Stimulated activated CD8-positive, alpha-beta memory T cell treated with anti-CD3 and anti-CD28 coated beads, Interleukin-4, amount 100 ng/mL, for 4 hours (primary cell): ENCODE measurements at regions not wholly inside any gene's neighbourhood (a gene's known extent, or its start where the extent isn't known, plus 50 kb on each side); places are given as distances from the start of the nearest gene placed in this dataset.

Experiments used
- DNase-seq, 2 donors: peaks; one replicate each; pipeline ENCODE4 v3.0.0-alpha.2; 2020; ENCODE audit warnings: low read depth in 2 of 2, low spot score in 1 of 2

GRCh38 chr18:70468861-70469547 lies 180.2 kb downstream of the SOCS6 start:
- DNase-seq = no peak

- no peak for DNase-seq
Observed at GRCh38 chr18:70464343-70465114, 175.7 kb downstream of the SOCS6 start.

GRCh38 chr18:70463085-70463484 lies 174.2 kb downstream of the SOCS6 start:
- no peak for DNase-seq

- DNase-seq = no peak
Observed at GRCh38 chr18:70462078-70462439, 173.2 kb downstream of the SOCS6 start.

GRCh38 chr18:70461323-70462077 lies 172.7 kb downstream of the SOCS6 start:
- DNase-seq = no peak

GRCh38 chr18:70459731-70460130 lies 170.9 kb downstream of the SOCS6 start:
- DNase-seq = no peak

- DNase-seq = no peak
Observed at GRCh38 chr18:70459251-70459650, 170.4 kb downstream of the SOCS6 start.

- DNase-seq = no peak
Observed at GRCh38 chr18:70457788-70458187, 168.9 kb downstream of the SOCS6 start.

- DNase-seq = no peak
Observed at GRCh38 chr18:70457223-70457622, 168.4 kb downstream of the SOCS6 start.

- DNase-seq = no peak
Observed at GRCh38 chr18:70456376-70456775, 167.5 kb downstream of the SOCS6 start.

- no peak for DNase-seq
Observed at GRCh38 chr18:70455731-70456130, 166.9 kb downstream of the SOCS6 start.

- no peak for DNase-seq
Observed at GRCh38 chr18:70454704-70455322, 166.0 kb downstream of the SOCS6 start.

- DNase-seq = no peak
Observed at GRCh38 chr18:70453058-70453775, 164.4 kb downstream of the SOCS6 start.

- DNase-seq = no peak
Observed at GRCh38 chr18:70452501-70452900, 163.7 kb downstream of the SOCS6 start.

- no peak for DNase-seq
Observed at GRCh38 chr18:70450426-70451253, 161.8 kb downstream of the SOCS6 start.

GRCh38 chr18:70448588-70448987 lies 159.7 kb downstream of the SOCS6 start:
- no peak for DNase-seq

- no peak for DNase-seq
Observed at GRCh38 chr18:70446063-70446462, 157.2 kb downstream of the SOCS6 start.

GRCh38 chr18:70442933-70443332 lies 154.1 kb downstream of the SOCS6 start:
- no peak for DNase-seq

- no peak for DNase-seq
Observed at GRCh38 chr18:70432804-70433400, 144.1 kb downstream of the SOCS6 start.

- DNase-seq = no peak
Observed at GRCh38 chr18:70431203-70431624, 142.4 kb downstream of the SOCS6 start.
